ENCODE measurements at regions not wholly inside any gene's neighbourhood (a gene's known extent, or its start where the extent isn't known, plus 50 kb on each side); places are given as distances from the start of the nearest gene placed in this dataset.

DNA sequence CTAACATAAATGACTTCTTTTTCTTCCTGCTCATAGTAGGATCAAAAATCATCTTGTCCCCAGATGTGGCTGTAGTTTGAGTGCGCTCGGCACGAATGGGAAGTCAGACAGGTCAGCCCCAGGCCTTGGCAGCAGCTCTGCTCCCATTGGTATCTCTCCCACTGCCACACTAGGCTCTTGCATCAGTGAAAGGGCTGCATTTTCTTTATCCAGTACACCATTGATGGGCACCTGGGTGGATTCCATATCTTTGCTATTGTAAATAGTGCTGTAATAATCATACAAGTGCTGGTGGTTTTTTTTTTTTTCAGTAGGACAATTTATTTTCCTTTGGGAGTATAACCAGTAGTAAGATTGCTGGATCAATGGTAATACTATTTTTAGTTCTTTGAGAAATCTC lies 865.5 kb downstream of the CCDC85A start:
- Histone ChIP-seq H3K9me3 (replicated peaks; ENCODE audit: control insufficient read depth, insufficient read depth, low read length) (no peaks in the 10 kb centered on the region), H3K9me1 (replicated peaks; ENCODE audit: control insufficient read depth, extremely low read depth, insufficient read depth, low read length) (no peaks in the 10 kb centered on the region), H3K27me3 (ENCODE audit: control insufficient read depth in 2 of 2, insufficient read depth in 2 of 2, low read length in 2 of 2) (no peaks in the 10 kb centered on the region), H3K79me2 (ENCODE audit: control insufficient read depth, insufficient read depth, low read length) (no peaks in the 10 kb centered on the region), H3K4me3 (replicated peaks in 1 of 3; ENCODE audit: insufficient read depth in 1 of 3, low read depth in 1 of 3, low read length in 3 of 3) (no peak overlapping the region), H3K36me3 (ENCODE audit: control insufficient read depth in 2 of 2, extremely low read depth in 1 of 2, insufficient read depth in 2 of 2, low read length in 2 of 2) (no peaks in the 10 kb centered on the region), H3K9ac (replicated peaks; ENCODE audit: extremely low read depth, insufficient read depth, low read length) (no peak overlapping the region), H2AFZ (ENCODE audit: low read depth, low read length) (no peak overlapping the region), H3K4me2 (ENCODE audit: insufficient read depth, low read length) (no peak overlapping the region), H4K20me1 (replicated peaks; ENCODE audit: control insufficient read depth, extremely low read depth, insufficient read depth, low read length) (no peaks in the 10 kb centered on the region), H3K27ac (ENCODE audit: insufficient read depth, low read depth, low read length) (no peak overlapping the region), H3K4me1 (ENCODE audit: control insufficient read depth, extremely low read depth, insufficient read depth, low read length) (no peaks in the 10 kb centered on the region)
- no peak for FAIRE-seq
- dilution Hi-C loops (cut with MboI; ENCODE audit: extremely low pct_ligation_motif_present, low sequenced_read_pairs) (no loop called here), intact Hi-C loops (cut with micrococcal nuclease) (no loop called here)
- ChIA-PET CTCF (no interaction called here), POLR2A (no interaction called here)
- no peak for DNase-seq (ENCODE audit: low read depth, low spot score)
- TF ChIP-seq, protein P1, sequence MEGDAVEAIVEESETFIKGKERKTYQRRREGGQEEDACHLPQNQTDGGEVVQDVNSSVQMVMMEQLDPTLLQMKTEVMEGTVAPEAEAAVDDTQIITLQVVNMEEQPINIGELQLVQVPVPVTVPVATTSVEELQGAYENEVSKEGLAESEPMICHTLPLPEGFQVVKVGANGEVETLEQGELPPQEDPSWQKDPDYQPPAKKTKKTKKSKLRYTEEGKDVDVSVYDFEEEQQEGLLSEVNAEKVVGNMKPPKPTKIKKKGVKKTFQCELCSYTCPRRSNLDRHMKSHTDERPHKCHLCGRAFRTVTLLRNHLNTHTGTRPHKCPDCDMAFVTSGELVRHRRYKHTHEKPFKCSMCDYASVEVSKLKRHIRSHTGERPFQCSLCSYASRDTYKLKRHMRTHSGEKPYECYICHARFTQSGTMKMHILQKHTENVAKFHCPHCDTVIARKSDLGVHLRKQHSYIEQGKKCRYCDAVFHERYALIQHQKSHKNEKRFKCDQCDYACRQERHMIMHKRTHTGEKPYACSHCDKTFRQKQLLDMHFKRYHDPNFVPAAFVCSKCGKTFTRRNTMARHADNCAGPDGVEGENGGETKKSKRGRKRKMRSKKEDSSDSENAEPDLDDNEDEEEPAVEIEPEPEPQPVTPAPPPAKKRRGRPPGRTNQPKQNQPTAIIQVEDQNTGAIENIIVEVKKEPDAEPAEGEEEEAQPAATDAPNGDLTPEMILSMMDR (IDR thresholded peaks at IDR 0.05; ENCODE audit: extremely low read depth in 1 of 2, insufficient read depth in 1 of 2, low read depth in 1 of 2, low read length in 2 of 2): no peak
- TF ChIP-seq FOS (IDR thresholded peaks at IDR 0.05; ENCODE audit: borderline replicate concordance, insufficient read depth, low read length) (no peak), JUN (IDR thresholded peaks at IDR 0.05; ENCODE audit: borderline replicate concordance, insufficient read depth, insufficient read length, low read depth) (no peak), POLR2AphosphoS5 (IDR thresholded peaks at IDR 0.05; ENCODE audit: insufficient read depth, low read depth, low read length) (no peak), MAX (IDR thresholded peaks at IDR 0.05; ENCODE audit: insufficient read depth, insufficient read length) (no peak), MYC (IDR thresholded peaks at IDR 0.05; ENCODE audit: low read depth, low read length) (no peak), GATA2 (IDR thresholded peaks at IDR 0.05; ENCODE audit: insufficient read depth, insufficient read length, low read depth, low read length) (no peak), POLR2A (IDR thresholded peaks at IDR 0.05; ENCODE audit: low read depth, low read length) (no peak), EZH2 (IDR thresholded peaks at IDR 0.05; ENCODE audit: borderline replicate concordance, low read depth, low read length, severe bottlenecking) (no peak)
- no TSS peak for BruUV-seq (replicated peaks)

Measured in endothelial cell of umbilical vein (primary cell).